ENCODE measurements at regions not wholly inside any gene's neighbourhood (a gene's known extent, or its start where the extent isn't known, plus 50 kb on each side); places are given as distances from the start of the nearest gene placed in this dataset.

DNA sequence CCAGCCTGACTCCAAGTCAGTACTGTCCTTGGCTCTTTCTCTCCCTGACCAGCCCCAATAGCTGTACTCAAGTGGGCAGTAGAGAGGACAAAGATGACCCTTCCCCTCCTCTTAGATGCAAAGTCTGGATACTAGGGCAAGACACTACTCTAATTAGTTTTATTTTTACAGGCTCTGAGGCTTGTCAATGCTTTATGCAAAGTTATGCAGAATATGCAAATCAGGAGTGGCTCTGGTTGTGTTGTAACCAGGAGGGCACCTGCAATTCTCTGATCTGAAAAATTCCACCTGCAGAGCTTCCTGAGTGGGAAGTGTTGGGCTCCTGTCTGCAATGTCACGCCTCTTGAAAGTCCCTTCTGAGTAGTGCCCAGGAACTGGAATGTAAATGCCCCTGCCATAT lies 201.5 kb downstream of the RGS3 start:
- TF ChIP-seq, protein P1, sequence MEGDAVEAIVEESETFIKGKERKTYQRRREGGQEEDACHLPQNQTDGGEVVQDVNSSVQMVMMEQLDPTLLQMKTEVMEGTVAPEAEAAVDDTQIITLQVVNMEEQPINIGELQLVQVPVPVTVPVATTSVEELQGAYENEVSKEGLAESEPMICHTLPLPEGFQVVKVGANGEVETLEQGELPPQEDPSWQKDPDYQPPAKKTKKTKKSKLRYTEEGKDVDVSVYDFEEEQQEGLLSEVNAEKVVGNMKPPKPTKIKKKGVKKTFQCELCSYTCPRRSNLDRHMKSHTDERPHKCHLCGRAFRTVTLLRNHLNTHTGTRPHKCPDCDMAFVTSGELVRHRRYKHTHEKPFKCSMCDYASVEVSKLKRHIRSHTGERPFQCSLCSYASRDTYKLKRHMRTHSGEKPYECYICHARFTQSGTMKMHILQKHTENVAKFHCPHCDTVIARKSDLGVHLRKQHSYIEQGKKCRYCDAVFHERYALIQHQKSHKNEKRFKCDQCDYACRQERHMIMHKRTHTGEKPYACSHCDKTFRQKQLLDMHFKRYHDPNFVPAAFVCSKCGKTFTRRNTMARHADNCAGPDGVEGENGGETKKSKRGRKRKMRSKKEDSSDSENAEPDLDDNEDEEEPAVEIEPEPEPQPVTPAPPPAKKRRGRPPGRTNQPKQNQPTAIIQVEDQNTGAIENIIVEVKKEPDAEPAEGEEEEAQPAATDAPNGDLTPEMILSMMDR (IDR thresholded peaks at IDR 0.05; ENCODE audit: insufficient read depth, missing control alignments): no peak
- DNase-seq (ENCODE audit: insufficient read length, low spot score) (no peak), FAIRE-seq (no peak)

DNA sequence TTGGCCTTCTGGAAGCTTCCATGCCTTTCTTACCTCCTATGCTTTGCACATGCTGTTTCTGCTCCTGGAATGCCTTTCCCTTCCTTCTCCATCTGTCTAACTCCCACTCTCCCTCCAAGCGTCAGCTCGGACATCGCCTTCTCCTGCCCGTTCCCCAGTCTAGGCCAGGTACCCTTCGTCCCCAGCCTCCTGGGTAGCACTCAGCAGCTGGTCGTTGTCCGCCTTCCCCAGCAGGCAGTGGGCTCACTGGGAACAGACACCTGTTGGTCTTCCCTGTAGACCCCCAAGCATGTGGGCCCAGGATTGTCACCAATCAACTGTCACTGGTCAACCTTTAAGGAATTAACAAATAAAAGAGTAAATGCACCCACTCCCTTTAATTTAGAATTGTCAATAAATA lies 202.2 kb downstream of the RGS3 start:
- FAIRE-seq (no peak), DNase-seq (ENCODE audit: insufficient read length, low spot score) (no peak)
- TF ChIP-seq, protein P1 (IDR thresholded peaks at IDR 0.05; ENCODE audit: insufficient read depth, missing control alignments): no peak

DNA sequence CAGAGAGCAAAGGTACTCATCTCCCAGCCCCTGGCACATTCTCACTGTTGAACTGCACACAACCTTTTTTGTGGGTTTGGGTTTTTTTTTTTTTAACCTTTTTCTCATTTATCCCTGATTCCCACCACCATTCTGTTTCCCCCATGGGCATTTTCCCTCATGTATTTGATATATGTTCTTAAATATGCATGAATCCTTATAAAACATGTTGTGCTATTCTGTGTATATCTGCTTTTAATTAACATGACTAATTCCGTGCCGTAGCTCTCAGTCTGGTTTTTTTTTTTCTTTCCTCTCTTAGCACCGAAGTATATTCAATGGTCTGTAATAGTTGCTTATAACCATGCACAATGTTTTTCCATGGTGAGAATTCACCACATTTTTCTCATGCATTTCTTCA lies 204.5 kb downstream of the RGS3 start:
- no peak for DNase-seq (ENCODE audit: insufficient read length, low spot score)
- TF ChIP-seq, protein P1 (IDR thresholded peaks at IDR 0.05; ENCODE audit: insufficient read depth, missing control alignments): no peak

DNA sequence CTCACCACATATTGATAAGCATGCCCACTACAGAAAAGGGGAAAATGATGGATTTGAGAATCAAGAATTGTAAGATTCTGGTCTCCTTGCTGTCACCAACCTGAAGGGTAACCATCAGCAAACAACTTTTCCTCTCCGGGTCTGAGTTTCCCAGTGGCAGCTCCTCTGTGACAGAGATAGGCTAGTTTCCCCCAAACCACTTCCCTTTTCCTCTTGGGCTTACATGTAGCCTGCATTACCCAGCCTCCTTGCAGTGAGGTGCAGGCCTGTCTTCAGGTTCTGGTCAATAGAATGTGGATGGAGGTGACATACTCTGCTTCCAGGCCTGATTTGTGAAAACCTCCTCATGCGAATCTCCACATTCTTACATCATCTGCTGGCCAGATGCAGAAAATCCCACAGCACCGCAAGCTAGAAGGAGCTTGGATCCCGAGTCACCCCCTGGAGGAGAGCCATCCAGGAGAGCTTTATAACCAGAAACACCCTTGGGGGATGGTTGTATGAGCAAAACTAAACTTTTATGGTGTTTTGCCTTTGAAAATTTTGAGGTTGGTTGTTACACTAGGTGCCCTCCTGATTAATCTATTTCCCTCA lies 206.1 kb downstream of the RGS3 start:
- DNase-seq (ENCODE audit: insufficient read length, low spot score): no peak
- no peak for FAIRE-seq
- TF ChIP-seq, protein P1 (IDR thresholded peaks at IDR 0.05; ENCODE audit: insufficient read depth, missing control alignments): no peak

More for the DNA sequence above, 204.5 kb downstream of the RGS3 start:
- FAIRE-seq: no peak

DNA sequence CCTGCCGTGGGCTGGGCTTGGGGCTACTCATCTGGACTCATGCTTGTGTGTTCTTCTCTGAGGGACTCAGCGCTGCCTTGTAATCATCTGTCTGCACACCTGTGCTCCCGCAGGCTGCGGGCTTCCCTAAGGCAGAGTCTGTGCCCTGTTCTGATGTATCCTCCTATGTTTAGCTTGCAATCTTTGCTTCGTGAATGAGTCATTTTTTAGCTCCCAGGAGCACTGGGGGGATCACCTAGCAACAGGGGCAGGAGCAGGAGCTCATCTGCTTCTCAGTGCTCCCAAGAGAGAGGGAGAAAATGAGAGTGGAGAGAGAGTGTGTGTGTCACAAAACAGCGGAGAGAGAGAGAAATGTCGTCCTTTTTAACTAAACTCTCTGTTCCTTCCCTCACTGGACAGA lies 202.4 kb upstream of the ZNF618 start:
- TF ChIP-seq, protein P1 (IDR thresholded peaks at IDR 0.05; ENCODE audit: insufficient read depth, missing control alignments): no peak
- FAIRE-seq (no peak), DNase-seq (ENCODE audit: insufficient read length, low spot score) (no peak)

DNA sequence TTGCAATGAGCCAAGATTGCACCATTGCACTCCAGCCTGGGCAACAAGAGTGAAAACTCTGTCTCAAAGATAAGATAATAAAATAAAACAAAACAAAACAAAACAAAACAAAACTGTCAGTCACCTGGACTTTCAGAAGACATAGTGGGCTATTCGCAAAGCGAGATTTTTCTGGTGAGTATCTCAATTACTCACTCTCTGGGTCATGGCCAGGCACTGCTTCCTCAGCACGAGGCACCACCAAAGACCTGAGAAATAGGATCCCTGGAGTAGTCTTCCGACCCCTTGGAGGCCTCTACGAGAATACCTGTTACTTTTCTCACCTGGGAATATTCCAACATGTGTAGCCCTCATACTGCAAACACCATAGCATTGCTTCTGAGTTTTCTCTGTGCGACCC lies 201.7 kb upstream of the ZNF618 start:
- TF ChIP-seq, protein P1 (IDR thresholded peaks at IDR 0.05; ENCODE audit: insufficient read depth, missing control alignments): no peak
- no peak for DNase-seq (ENCODE audit: insufficient read length, low spot score)

DNA sequence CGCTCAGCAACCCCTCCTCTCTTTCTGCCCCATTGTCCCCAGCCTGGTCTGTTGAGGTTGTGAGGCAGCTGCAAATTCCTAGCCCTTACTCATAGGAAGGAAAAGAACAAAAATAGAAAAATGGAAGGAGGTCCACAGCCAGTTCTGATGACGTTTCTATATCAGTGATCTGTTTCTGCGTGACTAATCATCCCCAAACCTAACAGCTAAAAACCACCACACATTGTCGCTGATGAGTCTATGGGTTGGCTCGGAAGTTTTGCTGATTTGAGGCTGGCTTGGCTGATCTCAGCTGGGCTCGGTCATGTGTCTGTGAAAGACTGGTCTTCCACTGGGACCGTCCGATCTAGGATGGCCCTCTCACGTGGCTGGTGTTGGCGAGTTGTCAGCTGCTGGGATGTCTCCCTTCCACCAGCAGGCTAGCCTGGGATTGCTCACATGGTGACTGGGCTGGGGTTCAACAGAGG lies 200.6 kb upstream of the ZNF618 start:
- TF ChIP-seq, protein P1 (IDR thresholded peaks at IDR 0.05; ENCODE audit: insufficient read depth, missing control alignments): no peak
- no peak for DNase-seq (ENCODE audit: insufficient read length, low spot score)
- FAIRE-seq: no peak

More for the DNA sequence above, 201.7 kb upstream of the ZNF618 start:
- FAIRE-seq: no peak

Data from D721Med (cell line).